HCT116 (cell line): ENCODE measurements at regions not wholly inside any gene's neighbourhood (a gene's known extent, or its start where the extent isn't known, plus 50 kb on each side); places are given as distances from the start of the nearest gene placed in this dataset.

Source experiments
- ATAC-seq: fragments of 200-7000 bp; cut with Tn5 transposase; 2 replicates; pipeline ENCODE4 v1.9.1; 2020; ENCODE audit warnings: mild to moderate bottlenecking, moderate library complexity
- BruUV-seq: library from RNA; stranded (reverse); fragments of 400-500 nt; replicated peaks from 2 replicates; lab custom pipeline; 2021; lab: Mats Ljungman, UMichigan
- CTCF ChIA-PET: fragments of 300-600 bp; sonication (Branson Sonifier 250); formaldehyde crosslinking; loops from one replicate; lab custom pipeline; 2021; ENCODE audit warnings: antibody characterized with exemption; lab: Charles Lee
- POLR2A ChIA-PET: fragments of 300-600, 350-600 bp; sonication (Branson Sonifier 250); formaldehyde crosslinking; loops from one replicate; lab custom pipeline; 2021; ENCODE audit warnings: antibody characterized with exemption; lab: Charles Lee
- RAD21 ChIA-PET, 2 experiments: fragments of 300-600 bp; sonication (Branson Sonifier 250); formaldehyde crosslinking; loops; one replicate each; lab custom pipeline; 2023; ENCODE audit warnings: low total read pairs in 2 of 2; ENCODE audit not compliant: uncharacterized antibody in 2 of 2, unreplicated experiment in 2 of 2, low non-redundant PET in 1 of 2; lab: Charles Lee
- DNase-seq: peaks from one replicate; pipeline ENCODE4 v3.0.0-alpha.2; 2010; ENCODE audit warnings: low read depth, low spot score
- H2AFZ ChIP-seq: fragments of 200-600 bp; shearing (Covaris generic), sonication (generic); 2 replicates; pipeline ENCODE4 v1.6.1; 2017; ENCODE audit warnings: low read depth, mixed run types, mixed read lengths, antibody characterized with exemption, low read length; ENCODE audit not compliant: poor library complexity, severe bottlenecking
- H3K27ac ChIP-seq: 2 replicates; pipeline ENCODE4 v1.5.1; 2012; ENCODE audit warnings: low read depth, low read length
- H3K27me3 ChIP-seq: fragments of 200-600 bp; sonication (generic); 2 replicates; pipeline ENCODE4 v1.6.1; 2016; ENCODE audit warnings: mixed run types, low read length, mixed read lengths; ENCODE audit not compliant: insufficient read depth
- H3K36me3 ChIP-seq, 2 experiments: fragments of 200-500 bp in 1 of 2; fragments of 200-600 bp in 1 of 2; sonication (Bioruptor generic) in 1 of 2; sonication (generic) in 1 of 2; 2 replicates each; pipeline versions ENCODE4 v1.5.1 to v1.6.1; 2014 to 2016; ENCODE audit warnings: low read length in 2 of 2, inconsistent platforms in 1 of 2, mixed read lengths in 1 of 2, mixed run types in 1 of 2; ENCODE audit not compliant: insufficient read depth in 2 of 2, control insufficient read depth in 1 of 2
- H3K4me1 ChIP-seq, 2 experiments: fragments of 200-600 bp in 1 of 2; sonication (generic) in 1 of 2; 2 replicates each; pipeline versions ENCODE4 v1.5.1 to v1.6.1; 2012 to 2017; ENCODE audit warnings: low read length in 2 of 2, inconsistent platforms in 1 of 2, mild to moderate bottlenecking in 1 of 2, mixed read lengths in 1 of 2, mixed run types in 1 of 2, moderate library complexity in 1 of 2; ENCODE audit not compliant: insufficient read depth in 2 of 2, control insufficient read depth in 1 of 2
- H3K4me2 ChIP-seq: fragments of 200-600 bp; sonication (generic); 2 replicates; pipeline ENCODE4 v1.6.1; 2017; ENCODE audit warnings: mixed run types, low read length, mixed read lengths
- H3K4me3 ChIP-seq, 2 experiments: fragments of 200-600 bp in 1 of 2; sonication (generic) in 1 of 2; replicated peaks in 1 of 2; 2 replicates each; pipeline ENCODE4 v1.5.1; 2011 to 2016; ENCODE audit warnings: low read length in 2 of 2, control low read depth in 1 of 2, low read depth in 1 of 2, mild to moderate bottlenecking in 1 of 2, mixed read lengths in 1 of 2, mixed run types in 1 of 2
- H3K79me2 ChIP-seq: fragments of 200-600 bp; sonication (generic); 2 replicates; pipeline ENCODE4 v1.6.1; 2017; ENCODE audit warnings: mild to moderate bottlenecking, mixed run types, low read length, moderate library complexity, mixed read lengths; ENCODE audit not compliant: insufficient read depth
- H3K9ac ChIP-seq: fragments of 200-600 bp; sonication (generic); 2 replicates; pipeline ENCODE4 v1.6.1; 2016; ENCODE audit warnings: low read length, mixed read lengths
- H3K9me2 ChIP-seq: fragments of 200-600 bp; sonication (generic), shearing (Covaris generic); 2 replicates; pipeline ENCODE4 v1.6.1; 2017; ENCODE audit warnings: mixed run types, mild to moderate bottlenecking, moderate library complexity; ENCODE audit not compliant: insufficient read depth
- H3K9me3 ChIP-seq, 2 experiments: fragments of 200-500 bp in 1 of 2; fragments of 200-600 bp in 1 of 2; sonication (Bioruptor generic) in 1 of 2; sonication (generic) in 1 of 2; 2 replicates each; pipeline ENCODE4 v1.6.1; 2014 to 2017; ENCODE audit warnings: low read length in 2 of 2, mixed read lengths in 2 of 2, inconsistent platforms in 1 of 2, low read depth in 1 of 2, mild to moderate bottlenecking in 1 of 2, mixed run types in 1 of 2, moderate library complexity in 1 of 2; ENCODE audit not compliant: control insufficient read depth in 1 of 2, insufficient read depth in 1 of 2
- H4K20me1 ChIP-seq: fragments of 200-600 bp; sonication (generic), shearing (Covaris generic); 2 replicates; pipeline ENCODE4 v1.6.1; 2017; ENCODE audit warnings: mixed run types, mild to moderate bottlenecking, moderate library complexity; ENCODE audit not compliant: insufficient read depth
- ATF3 ChIP-seq: IDR thresholded peaks from 2 replicates; pipeline ENCODE4 v1.6.1; 2012
- CEBPB ChIP-seq: IDR thresholded peaks from 2 replicates; pipeline ENCODE4 v1.6.1; 2012; ENCODE audit warnings: low read depth
- EZH2 ChIP-seq: fragments of 200-600 bp; sonication (generic); IDR thresholded peaks from 2 replicates; pipeline ENCODE4 v1.6.1; 2017; ENCODE audit warnings: antibody characterized with exemption, mixed run types
- JUND ChIP-seq: IDR thresholded peaks from 2 replicates; pipeline ENCODE4 v1.6.1; 2012
- POLR2AphosphoS5 ChIP-seq: IDR thresholded peaks from 2 replicates; pipeline ENCODE4 v1.6.1; 2011; ENCODE audit warnings: mild to moderate bottlenecking, low read depth, low read length, moderate library complexity
- RAD21 ChIP-seq: IDR thresholded peaks from 2 replicates; pipeline ENCODE4 v1.6.1; 2012; ENCODE audit warnings: low read depth, mild to moderate bottlenecking
- SRF ChIP-seq: IDR thresholded peaks from 2 replicates; pipeline ENCODE4 v1.6.1; 2012; ENCODE audit warnings: low read depth
- TCF7L2 ChIP-seq: IDR thresholded peaks from 2 replicates; pipeline ENCODE4 v1.7.0; 2011; ENCODE audit warnings: borderline replicate concordance, inconsistent platforms; ENCODE audit not compliant: insufficient read depth, insufficient read length; ENCODE audit errors: extremely low read depth
- ZNF274 ChIP-seq: fragments of 200-500 bp; sonication (Bioruptor generic); IDR thresholded peaks from 2 replicates; pipeline ENCODE4 v1.6.1; 2014; ENCODE audit warnings: mild to moderate bottlenecking, low read depth, low read length, inconsistent platforms
- intact Hi-C: fragments of 100-400 bp; cut with micrococcal nuclease; formaldehyde crosslinking; loops from 2 replicates; pipeline ENCODE4 v1.10.0; 2022
- TF ChIP-seq, protein P1 (sequence below): IDR thresholded peaks from 2 replicates; pipeline ENCODE4 v1.6.1; 2012; ENCODE audit warnings: low read depth

- no peak overlapping the region for H2AFZ ChIP-seq
- ChIA-PET POLR2A (no interaction called here), CTCF (no interaction called here), RAD21 (no interaction called here)
- no peaks in the 10 kb centered on the region; the same call in 1 of the 2 replicates for H4K20me1 ChIP-seq
- BruUV-seq = no TSS peak
- no peaks in the 10 kb centered on the region for H3K36me3 ChIP-seq
- H3K9me2 ChIP-seq = no peaks in the 10 kb centered on the region
- TF ChIP-seq RAD21 (no peak), JUND (no peak), EZH2 (no peak), ZNF274 (no peak), POLR2AphosphoS5 (no peak), ATF3 (no peak), SRF (no peak), CEBPB (no peak), TCF7L2 (no peak)
- TF ChIP-seq, protein P1, sequence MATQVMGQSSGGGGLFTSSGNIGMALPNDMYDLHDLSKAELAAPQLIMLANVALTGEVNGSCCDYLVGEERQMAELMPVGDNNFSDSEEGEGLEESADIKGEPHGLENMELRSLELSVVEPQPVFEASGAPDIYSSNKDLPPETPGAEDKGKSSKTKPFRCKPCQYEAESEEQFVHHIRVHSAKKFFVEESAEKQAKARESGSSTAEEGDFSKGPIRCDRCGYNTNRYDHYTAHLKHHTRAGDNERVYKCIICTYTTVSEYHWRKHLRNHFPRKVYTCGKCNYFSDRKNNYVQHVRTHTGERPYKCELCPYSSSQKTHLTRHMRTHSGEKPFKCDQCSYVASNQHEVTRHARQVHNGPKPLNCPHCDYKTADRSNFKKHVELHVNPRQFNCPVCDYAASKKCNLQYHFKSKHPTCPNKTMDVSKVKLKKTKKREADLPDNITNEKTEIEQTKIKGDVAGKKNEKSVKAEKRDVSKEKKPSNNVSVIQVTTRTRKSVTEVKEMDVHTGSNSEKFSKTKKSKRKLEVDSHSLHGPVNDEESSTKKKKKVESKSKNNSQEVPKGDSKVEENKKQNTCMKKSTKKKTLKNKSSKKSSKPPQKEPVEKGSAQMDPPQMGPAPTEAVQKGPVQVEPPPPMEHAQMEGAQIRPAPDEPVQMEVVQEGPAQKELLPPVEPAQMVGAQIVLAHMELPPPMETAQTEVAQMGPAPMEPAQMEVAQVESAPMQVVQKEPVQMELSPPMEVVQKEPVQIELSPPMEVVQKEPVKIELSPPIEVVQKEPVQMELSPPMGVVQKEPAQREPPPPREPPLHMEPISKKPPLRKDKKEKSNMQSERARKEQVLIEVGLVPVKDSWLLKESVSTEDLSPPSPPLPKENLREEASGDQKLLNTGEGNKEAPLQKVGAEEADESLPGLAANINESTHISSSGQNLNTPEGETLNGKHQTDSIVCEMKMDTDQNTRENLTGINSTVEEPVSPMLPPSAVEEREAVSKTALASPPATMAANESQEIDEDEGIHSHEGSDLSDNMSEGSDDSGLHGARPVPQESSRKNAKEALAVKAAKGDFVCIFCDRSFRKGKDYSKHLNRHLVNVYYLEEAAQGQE = no peak
- no peaks in the 10 kb centered on the region for H3K79me2 ChIP-seq
- intact Hi-C loops = no loop called here
- DNase-seq (no peak), ATAC-seq (no peak)
- no peaks in the 10 kb centered on the region for H3K4me1 ChIP-seq
- H3K27ac ChIP-seq = no peak overlapping the region
- no peak overlapping the region for H3K4me2 ChIP-seq
- H3K9me3 ChIP-seq = no peaks in the 10 kb centered on the region
- H3K4me3 ChIP-seq = no peak overlapping the region
- H3K27me3 ChIP-seq = no peaks in the 10 kb centered on the region
- H3K9ac ChIP-seq = no peak overlapping the region
Measured at GRCh38 chr7:125820495-125820894, 890.9 kb upstream of the POT1 start.
